A673 (cell line): ENCODE measurements at regions not wholly inside any gene's neighbourhood (a gene's known extent, or its start where the extent isn't known, plus 50 kb on each side); places are given as distances from the start of the nearest gene placed in this dataset.

Experiments used
- BruUV-seq: library from RNA; stranded (reverse); fragments of 400-500 nt; replicated peaks from 2 replicates; lab custom pipeline; 2021; lab: Mats Ljungman, UMichigan
- CTCF ChIA-PET: fragments of 300-600 bp; sonication (Branson Sonifier 250); formaldehyde crosslinking; loops from one replicate; lab custom pipeline; 2022; ENCODE audit warnings: antibody characterized with exemption; lab: Charles Lee
- POLR2A ChIA-PET: fragments of 300-600 bp; sonication (Branson Sonifier 250); formaldehyde crosslinking; loops from one replicate; lab custom pipeline; 2022; ENCODE audit warnings: antibody characterized with exemption; ENCODE audit not compliant: low non-redundant PET; lab: Charles Lee
- DNase-seq: peaks from one replicate; pipeline ENCODE4 v3.0.0-alpha.2; 2015; ENCODE audit warnings: low spot score
- H3K27ac ChIP-seq: fragments of 200-600 bp; sonication (generic); 2 replicates; pipeline ENCODE4 v1.5.1; 2016; ENCODE audit warnings: mixed run types, low read depth, mild to moderate bottlenecking, mixed read lengths, antibody characterized with exemption, low read length; ENCODE audit not compliant: poor library complexity, severe bottlenecking
- H3K27me3 ChIP-seq: fragments of 200-600 bp; sonication (generic); replicated peaks from 2 replicates; pipeline ENCODE4 v1.6.1; 2017; ENCODE audit warnings: mixed run types, low read depth, mild to moderate bottlenecking, mixed read lengths, antibody characterized with exemption, low read length; ENCODE audit not compliant: insufficient read depth, poor library complexity
- H3K36me3 ChIP-seq: fragments of 200-600 bp; sonication (generic); 2 replicates; pipeline ENCODE4 v1.6.1; 2016; ENCODE audit warnings: mixed run types, mild to moderate bottlenecking, mixed read lengths, antibody characterized with exemption, low read length; ENCODE audit not compliant: insufficient read depth, poor library complexity, severe bottlenecking
- H3K4me1 ChIP-seq: fragments of 200-600 bp; sonication (generic); 2 replicates; pipeline ENCODE4 v1.6.1; 2017; ENCODE audit warnings: mixed run types, mild to moderate bottlenecking, mixed read lengths, antibody characterized with exemption, low read length; ENCODE audit not compliant: insufficient read depth, poor library complexity, severe bottlenecking
- H3K4me3 ChIP-seq: fragments of 200-600 bp; sonication (generic); 2 replicates; pipeline ENCODE4 v1.5.1; 2016; ENCODE audit warnings: low read depth, mixed run types, mild to moderate bottlenecking, mixed read lengths, low read length; ENCODE audit not compliant: poor library complexity, severe bottlenecking
- H3K9me3 ChIP-seq: fragments of 200-600 bp; sonication (generic); 2 replicates; pipeline ENCODE4 v1.6.1; 2016; ENCODE audit warnings: mixed run types, low read depth, mild to moderate bottlenecking, mixed read lengths, antibody characterized with exemption, low read length; ENCODE audit not compliant: poor library complexity, severe bottlenecking
- EZH2 ChIP-seq: fragments of 200-600 bp; sonication (generic); IDR thresholded peaks from 2 replicates; pipeline ENCODE4 v1.6.1; 2017; ENCODE audit warnings: borderline replicate concordance, low read depth, mild to moderate bottlenecking, mixed read lengths, antibody characterized with exemption, low read length; ENCODE audit not compliant: poor library complexity, severe bottlenecking
- intact Hi-C: fragments of 100-400 bp; cut with micrococcal nuclease; formaldehyde crosslinking; loops from one replicate; pipeline ENCODE4 v1.10.0; 2022; ENCODE audit not compliant: unreplicated experiment
- TF ChIP-seq, protein P1 (sequence below): fragments of 300-800, 200-600 bp; sonication (generic); conservative IDR thresholded peaks from 2 replicates; pipeline ENCODE4 v1.5.1; 2017; ENCODE audit warnings: low read depth, mild to moderate bottlenecking, antibody characterized with exemption, low read length, moderate library complexity, mixed read lengths

GRCh38 chr14:97841762-97842161 lies 1044.6 kb downstream of the VRK1 start:
- no peaks in the 10 kb centered on the region for H3K9me3 ChIP-seq
- no peaks in the 10 kb centered on the region for H3K36me3 ChIP-seq
- no peaks in the 10 kb centered on the region for H3K27me3 ChIP-seq
- H3K4me3 ChIP-seq: no peak overlapping the region
- no peak for DNase-seq
- no peaks in the 10 kb centered on the region for H3K4me1 ChIP-seq
- no peak overlapping the region for H3K27ac ChIP-seq
- intact Hi-C loops: no loop called here
- TF ChIP-seq, protein P1, sequence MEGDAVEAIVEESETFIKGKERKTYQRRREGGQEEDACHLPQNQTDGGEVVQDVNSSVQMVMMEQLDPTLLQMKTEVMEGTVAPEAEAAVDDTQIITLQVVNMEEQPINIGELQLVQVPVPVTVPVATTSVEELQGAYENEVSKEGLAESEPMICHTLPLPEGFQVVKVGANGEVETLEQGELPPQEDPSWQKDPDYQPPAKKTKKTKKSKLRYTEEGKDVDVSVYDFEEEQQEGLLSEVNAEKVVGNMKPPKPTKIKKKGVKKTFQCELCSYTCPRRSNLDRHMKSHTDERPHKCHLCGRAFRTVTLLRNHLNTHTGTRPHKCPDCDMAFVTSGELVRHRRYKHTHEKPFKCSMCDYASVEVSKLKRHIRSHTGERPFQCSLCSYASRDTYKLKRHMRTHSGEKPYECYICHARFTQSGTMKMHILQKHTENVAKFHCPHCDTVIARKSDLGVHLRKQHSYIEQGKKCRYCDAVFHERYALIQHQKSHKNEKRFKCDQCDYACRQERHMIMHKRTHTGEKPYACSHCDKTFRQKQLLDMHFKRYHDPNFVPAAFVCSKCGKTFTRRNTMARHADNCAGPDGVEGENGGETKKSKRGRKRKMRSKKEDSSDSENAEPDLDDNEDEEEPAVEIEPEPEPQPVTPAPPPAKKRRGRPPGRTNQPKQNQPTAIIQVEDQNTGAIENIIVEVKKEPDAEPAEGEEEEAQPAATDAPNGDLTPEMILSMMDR: no peak
- TF ChIP-seq EZH2: no peak
- ChIA-PET POLR2A (no interaction called here), CTCF (no interaction called here)
- BruUV-seq: no TSS peak

DNA sequence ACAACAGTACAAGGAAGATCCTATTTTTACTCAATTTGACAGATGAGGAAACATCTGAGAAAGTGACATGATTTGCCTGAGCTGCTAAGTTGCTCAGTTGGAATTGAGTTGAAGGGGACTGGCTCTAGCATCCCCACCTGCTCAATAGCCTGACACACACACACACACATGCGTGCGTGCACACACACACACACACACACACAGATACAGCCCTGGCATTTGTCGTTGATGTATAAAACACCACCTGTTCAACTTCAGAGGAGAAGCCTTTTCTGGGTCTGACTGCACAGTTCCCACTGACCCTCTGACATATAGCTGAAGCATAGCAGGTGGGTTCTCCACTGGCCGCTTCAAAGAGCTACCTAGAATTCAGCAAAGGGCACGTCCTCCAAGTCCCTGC lies 1045.9 kb downstream of the VRK1 start:
- no peak for DNase-seq
- ChIA-PET CTCF (no interaction called here), POLR2A (no interaction called here)

GRCh38 chr14:97844042-97844441 lies 1046.9 kb downstream of the VRK1 start:
- no peak for DNase-seq
- intact Hi-C loops: no loop called here
- BruUV-seq: no TSS peak

More for the DNA sequence above, 1045.9 kb downstream of the VRK1 start:
- Histone ChIP-seq H3K4me1 (no peaks in the 10 kb centered on the region), H3K27me3 (no peaks in the 10 kb centered on the region), H3K36me3 (no peaks in the 10 kb centered on the region), H3K9me3 (no peaks in the 10 kb centered on the region), H3K4me3 (no peak overlapping the region), H3K27ac (no peak overlapping the region)
- BruUV-seq: no TSS peak
- TF ChIP-seq, protein P1: no peak
- TF ChIP-seq EZH2: no peak
- intact Hi-C loops: no loop called here

More at GRCh38 chr14:97844042-97844441, 1046.9 kb downstream of the VRK1 start:
- H3K4me1 ChIP-seq: no peaks in the 10 kb centered on the region
- no peaks in the 10 kb centered on the region for H3K27me3 ChIP-seq
- H3K27ac ChIP-seq: no peak overlapping the region
- no peaks in the 10 kb centered on the region for H3K36me3 ChIP-seq
- H3K4me3 ChIP-seq: no peak overlapping the region
- no peaks in the 10 kb centered on the region for H3K9me3 ChIP-seq
- POLR2A ChIA-PET: no interaction called here
- TF ChIP-seq, protein P1: no peak
- no peak for TF ChIP-seq EZH2
- CTCF ChIA-PET: no interaction called here
